HG03280 (cell line): ENCODE measurements at regions not wholly inside any gene's neighbourhood (a gene's known extent, or its start where the extent isn't known, plus 50 kb on each side); places are given as distances from the start of the nearest gene placed in this dataset.

Source experiments
- ATAC-seq: cut with Tn5 transposase; IDR thresholded peaks from one replicate; pipeline ENCODE4 v1.9.1; 2021; ENCODE audit warnings: mild to moderate bottlenecking, moderate library complexity; ENCODE audit not compliant: unreplicated experiment

DNA sequence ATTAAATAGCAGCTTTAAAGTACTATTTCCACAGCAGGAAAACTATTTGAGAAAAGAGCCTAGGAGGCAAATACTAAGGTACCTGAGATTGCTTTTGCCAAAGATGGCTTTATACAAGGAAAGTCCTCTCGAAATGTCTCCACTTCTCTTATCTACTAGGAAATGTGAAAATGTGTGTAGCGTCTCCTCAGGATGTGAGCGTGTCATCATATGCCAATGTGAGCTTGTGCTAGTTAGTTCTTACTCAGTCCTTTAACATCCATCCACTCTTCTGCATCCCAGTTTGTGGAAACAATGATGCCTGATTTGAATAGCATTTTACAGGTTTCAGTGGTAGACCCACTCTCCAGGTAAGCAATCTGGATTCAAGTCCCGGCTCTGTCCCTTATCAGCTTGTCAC, 421.0 kb downstream of the DYNC2H1 start:
- ATAC-seq, result no peak

DNA sequence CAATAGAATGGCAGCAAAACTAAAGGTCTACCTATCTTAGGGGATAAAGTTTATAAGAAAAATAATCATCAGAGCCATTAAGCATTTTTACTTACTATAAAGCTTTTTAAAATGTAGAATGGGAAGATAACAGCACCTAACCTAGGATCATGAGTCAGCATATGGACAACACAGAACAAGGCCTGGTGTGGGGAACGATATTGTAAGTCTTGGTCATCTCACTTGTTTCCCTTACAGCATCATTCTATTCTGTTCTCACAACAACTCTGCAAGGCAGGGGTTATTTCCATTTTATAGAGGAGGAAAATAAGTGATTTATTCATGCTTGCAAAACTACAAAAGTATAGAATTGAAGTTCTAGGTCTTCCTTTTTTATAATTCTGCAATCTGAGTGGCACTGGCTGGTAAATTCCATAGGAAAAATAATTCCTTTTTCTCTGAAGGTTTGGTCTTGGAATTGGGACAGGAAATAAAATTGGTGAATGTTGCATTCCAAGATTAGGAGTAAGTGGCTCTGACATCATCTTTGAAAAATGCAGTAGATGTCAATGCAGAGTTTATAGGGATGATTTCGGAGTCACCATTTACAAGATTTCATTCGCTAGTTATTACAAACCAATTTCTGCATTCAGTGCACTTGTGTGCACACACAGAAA, 423.0 kb downstream of the DYNC2H1 start:
- no peak for ATAC-seq

DNA sequence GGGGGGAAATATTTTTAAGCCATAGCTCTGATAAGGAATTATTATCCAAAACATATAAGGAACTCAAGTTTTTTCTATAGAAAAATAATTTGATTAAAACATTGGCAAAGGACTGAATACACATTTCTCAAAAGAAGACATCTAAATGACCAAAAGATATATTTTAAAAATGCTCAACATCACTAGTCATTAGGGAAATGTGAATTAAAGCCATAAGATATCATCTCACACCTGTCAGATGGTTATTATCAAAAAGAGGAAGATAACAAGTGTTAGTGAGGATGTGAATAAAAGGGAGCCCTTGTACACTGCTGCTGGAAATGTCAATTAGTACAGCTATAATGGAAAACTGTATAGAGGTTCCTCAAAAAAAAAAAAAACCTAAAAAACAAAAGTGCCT, 425.0 kb downstream of the DYNC2H1 start:
- ATAC-seq, result no peak

DNA sequence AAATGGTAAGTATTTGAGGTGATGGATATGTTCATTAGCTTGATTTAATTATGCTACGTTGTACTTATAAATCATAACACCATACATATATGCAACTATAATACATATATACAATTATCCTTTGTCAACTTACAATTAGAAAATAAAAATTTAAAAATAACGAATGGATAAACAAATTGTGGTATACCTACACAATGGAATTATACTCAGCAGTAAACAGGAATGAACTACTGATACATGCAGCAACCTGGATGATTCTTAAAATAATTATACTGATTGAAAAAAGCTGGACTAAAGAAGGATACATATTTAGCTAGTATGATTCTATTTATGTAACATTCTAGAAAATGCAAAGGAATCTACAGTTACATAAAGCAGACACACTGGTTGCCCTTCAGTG, 425.7 kb downstream of the DYNC2H1 start:
- ATAC-seq, result no peak

DNA sequence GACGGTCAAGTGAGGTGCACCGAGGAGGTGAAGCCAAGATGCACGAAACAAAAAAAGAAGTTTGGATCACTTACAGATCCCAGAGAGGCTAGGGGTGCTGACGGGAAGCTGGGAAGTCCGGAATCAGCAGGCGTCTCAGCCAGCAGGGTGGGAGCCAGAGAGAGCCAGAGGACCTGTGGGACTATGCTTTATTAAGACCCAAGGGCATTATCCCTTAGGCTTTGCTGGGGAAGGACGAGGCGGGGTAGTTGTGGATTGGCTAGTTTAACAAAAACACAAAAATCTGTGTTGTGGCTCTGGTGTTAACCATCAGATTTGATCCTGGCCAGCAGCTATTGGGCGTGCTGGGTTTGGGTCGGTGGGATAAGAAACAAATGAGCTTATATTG, 427.1 kb downstream of the DYNC2H1 start:
- ATAC-seq, result no peak

DNA sequence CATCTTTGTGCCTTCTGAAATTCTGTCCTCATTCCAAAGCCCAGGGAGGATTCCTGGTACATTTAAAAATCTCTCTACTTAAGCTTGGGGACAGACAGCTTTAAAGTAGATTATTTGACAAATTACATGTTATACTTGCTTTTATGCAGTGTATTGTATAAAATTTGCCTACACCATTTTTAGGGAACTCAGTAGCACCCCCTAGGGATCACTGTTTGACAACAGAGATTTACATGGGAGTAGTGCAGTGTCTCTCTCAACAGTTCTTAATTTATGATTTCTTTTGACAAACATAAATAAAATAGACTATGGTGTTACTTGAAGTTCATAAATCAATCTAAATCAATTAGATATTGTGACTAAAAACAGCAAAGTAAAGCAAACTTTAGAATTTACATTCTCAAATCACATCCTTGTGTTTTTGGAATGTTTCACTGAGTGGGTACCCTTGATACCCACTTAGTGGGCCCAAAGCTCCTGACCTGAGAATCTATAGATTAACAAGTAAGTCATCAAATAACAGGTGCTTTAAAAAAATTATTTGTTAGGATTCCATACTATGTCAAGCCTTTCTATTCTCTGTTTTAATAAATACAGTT, 428.8 kb downstream of the DYNC2H1 start:
- ATAC-seq, result no peak

DNA sequence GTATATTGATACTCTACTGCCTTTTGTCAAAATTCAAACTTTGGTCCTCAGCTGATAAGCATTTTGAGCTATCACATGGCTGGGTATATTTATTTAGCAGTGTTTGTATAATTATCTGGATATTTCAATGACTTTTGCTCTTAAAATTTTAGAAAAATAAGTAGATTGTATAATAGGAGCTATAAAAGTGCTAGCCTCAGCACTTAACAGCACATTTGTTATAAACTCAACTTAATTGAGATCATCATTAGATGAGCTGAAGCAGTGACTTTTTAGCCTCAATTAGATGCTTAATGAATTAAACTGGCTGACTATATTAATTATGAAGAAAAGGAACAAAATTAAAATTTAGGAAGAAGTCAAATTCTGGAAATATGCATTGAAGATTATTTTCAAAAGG, 429.9 kb downstream of the DYNC2H1 start:
- no peak for ATAC-seq

DNA sequence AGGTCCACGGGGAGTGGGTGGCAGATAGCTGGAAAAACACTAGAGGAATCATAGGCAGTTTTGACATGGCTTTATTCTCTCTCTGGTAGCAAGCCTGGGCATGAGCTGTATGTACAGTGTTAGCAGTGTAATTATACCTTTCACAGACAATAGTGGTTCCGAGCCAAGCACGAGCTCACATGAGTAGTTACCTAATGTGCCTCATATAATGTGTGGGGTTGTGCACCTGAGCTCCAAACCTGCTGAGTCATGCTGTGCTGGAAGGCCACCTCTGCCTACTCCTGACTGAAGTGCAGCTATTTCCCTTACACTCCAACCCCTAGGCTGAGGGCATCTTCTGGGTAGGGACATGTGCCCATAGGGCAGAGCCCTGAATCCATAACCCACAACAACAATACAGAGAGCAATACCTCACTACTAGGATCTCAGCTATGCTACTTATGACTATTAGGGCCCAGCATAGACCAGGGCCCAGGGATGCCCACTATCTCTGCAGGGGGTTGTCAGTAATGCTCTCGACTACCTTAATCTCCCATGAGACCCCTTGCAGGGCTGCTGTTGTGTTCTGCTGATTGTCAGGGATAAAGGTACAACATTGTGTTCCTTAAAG, 432.1 kb downstream of the DYNC2H1 start:
- no peak for ATAC-seq

DNA sequence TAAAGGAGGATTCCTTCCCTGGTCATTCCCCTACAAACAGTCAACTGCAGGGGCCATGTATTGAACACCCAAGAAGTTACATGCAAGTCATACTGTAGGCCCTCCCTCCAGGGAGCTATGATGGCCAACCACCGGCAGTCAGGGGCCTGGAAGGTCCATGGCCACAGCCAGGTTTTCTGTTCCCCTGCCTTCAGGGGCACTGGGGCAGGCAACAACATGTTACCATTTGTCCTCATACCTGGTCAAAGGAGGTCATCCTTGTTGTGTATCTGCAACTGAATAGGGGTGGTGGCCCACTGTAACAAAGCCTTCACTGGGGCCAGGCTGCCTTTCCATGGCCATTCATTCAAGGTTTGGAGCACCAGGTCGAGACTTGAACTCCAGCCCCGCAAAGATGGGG, 433.6 kb downstream of the DYNC2H1 start:
- no peak for ATAC-seq

DNA sequence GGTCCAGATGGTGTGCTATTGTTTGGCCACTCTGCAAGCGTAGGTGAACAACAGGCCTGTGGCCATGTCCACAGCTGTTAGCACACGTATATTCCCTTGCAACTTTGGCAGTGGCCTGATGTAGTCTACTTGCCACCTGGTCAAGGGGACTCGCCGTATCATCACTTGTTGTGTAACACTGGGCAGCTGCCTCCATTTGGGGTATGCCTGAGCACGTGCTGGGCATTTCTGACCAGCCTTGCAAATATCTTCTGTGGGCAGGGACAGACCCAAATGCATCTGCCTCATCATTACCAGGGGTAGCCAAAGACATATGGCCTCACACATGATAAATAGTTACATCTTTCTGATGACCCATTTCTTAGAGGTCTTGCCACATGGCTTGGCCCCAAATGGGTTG, 434.2 kb downstream of the DYNC2H1 start:
- ATAC-seq, result no peak

DNA sequence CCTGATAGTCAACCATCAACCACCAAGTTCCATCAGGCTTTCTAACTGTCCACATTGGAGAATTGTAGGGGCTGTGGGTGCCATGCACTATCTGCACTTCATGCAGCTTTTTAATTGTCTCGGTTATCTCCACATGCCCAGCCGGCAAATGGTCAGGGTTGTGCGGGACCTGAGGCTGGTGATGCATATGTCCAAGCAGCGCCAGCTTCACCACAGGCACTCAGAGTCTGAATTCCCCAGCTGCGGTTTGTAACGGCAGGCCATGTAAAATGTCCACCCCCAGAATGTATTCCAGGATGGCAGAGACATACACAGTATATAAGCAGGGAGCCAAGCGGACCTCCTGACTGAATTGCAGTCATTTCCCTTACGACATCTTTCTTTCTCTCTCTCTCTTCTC, 435.6 kb downstream of the DYNC2H1 start:
- ATAC-seq, result no peak

DNA sequence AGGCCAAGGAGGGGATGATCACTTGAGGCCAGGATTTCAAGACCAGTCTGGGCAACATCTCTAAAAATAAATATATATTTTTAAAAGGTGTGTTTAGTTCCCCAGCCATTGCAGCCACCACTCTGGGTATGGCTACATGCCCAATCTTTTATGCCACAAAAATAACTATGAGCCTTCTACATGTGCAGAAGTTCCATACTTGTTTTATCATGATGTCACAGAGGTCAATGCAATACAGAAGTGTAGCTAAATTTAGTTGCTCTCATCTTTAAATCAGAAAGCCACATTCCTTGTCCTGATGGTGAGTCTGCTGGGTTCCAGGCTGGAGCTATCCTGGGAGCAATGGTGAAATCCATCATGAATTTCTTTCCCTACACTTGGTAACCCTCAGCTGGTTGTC, 436.3 kb downstream of the DYNC2H1 start:
- no peak for ATAC-seq

DNA sequence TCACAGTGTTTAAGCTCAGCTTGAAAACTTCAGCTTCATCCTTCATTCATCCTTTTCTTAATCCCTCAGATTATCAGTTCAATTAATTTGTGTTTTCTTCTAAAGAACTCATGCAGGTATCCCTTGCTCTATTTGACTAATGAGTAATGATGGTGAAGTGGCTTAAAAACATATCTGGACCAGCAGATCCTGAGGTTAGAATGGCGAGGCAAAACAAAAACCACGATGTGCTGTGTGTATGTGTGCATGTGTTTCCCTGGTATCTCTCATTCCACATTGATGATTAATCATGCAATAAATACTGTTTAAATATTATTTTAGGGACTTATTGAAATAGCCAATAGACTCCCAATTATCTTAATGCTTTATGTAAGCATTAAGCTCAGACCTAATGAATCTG, 437.0 kb downstream of the DYNC2H1 start:
- ATAC-seq, result no peak

DNA sequence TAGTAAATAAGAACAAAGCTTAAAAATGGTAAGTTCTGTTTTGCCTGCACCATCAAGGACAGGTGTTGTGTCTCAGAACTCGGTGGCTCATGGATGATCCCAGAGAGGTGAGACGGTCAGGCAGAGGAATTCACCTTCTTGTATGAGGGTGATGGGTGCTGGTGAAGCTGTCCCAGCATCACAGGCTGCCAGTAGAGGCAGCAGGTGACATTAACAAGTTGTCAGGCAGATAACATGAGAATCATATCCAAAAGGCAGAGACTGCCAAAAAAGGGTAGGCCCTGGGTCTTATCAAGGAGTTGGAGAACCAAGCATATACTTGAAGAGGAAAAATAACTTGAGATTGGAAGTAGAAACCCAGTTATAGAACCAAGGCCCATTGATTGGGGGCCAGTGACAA, 437.8 kb downstream of the DYNC2H1 start:
- ATAC-seq, result no peak

DNA sequence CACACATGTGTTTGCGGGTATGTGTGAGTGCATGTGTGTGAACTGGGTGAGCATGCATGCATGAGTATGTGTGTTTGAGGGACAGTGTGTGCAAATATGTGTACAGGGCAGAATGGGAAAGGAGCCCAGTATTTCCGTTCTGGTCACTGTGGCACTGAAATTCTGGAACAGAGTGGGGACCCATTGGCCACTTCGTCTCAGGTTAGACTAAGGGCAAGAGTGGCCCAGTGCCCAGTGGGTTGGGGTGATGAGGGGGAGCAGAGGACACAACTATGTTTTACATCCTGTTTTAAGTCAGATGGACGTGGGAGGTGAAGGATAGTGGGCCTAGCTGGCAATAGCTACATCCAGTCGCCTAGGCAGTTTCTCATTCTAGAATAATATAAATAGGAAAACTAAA, 438.5 kb downstream of the DYNC2H1 start:
- no peak for ATAC-seq

DNA sequence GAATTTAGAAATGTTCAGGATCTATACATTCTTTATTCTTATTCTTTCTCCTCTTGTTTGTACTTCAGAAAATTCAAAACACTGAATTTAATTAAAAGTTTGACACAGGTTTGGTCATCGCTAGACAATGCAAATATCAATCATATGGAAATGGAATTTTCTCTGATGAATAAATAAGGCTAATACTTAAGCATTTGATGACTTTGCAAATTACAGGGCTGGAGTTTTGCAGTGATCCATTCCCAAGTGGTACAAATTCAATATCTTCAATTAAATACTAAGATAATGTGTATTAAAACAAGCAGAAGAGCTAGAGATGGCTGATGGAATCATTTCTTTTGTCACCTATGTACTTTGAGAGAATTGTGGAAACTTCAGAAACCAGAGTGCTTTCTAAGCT, 439.6 kb downstream of the DYNC2H1 start:
- ATAC-seq, result no peak

DNA sequence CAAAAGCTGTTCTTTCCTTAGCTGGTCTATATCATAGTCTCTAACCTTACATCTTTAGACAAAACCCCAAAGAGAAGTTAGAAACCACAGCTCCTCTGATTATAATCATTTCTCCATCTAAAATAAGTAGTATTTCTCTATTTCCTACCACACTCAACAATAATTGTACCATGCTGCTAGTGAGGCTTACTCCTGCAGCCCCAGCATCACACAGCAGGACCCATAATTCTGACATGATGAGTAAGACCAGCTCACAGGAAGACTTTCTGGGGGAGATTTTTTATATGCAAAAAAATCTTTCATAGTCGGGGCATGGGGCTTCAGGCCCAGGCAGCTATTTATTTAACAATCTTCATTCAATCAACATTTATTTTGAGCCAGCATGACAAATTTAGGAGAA, 441.6 kb downstream of the DYNC2H1 start:
- ATAC-seq, result no peak

DNA sequence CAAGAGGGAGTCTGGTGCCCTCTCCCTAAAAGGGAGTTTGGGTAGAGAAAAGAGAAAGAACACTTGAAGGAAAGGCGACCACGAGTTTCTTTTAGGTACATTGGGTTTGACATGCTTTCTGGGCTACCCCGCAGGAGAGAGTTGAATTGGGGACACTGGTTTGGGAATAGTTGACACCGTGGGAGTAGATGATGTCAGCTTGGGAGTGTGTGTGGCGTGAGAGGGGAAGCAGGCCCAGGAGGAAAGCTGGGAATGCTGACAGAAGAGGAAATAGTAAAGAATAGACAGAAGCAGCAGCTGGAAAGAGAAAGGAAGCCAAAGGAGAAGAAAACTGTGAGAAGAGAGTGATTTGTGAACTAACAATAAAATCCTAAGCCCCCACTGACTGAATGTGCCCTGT, 442.9 kb downstream of the DYNC2H1 start:
- ATAC-seq, result no peak

DNA sequence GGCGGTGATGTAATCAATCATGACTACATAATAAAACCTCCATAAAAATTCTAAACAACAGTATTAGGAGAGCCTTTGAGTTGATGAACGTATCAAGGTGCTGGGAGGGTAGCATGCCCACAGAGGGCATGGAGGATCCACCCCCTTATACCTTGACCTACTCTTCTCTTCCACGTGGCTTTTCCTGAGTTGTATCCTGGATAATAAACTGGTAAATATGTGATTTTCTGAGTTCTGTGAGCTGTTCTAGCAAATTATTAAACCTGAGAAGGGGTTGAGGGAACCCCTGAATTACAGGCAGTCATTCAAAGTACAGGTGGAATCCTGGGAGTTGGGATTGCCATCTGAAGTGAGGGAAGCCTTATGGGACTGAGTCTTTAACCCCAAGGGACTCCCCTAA, 446.9 kb downstream of the DYNC2H1 start:
- ATAC-seq, result no peak

DNA sequence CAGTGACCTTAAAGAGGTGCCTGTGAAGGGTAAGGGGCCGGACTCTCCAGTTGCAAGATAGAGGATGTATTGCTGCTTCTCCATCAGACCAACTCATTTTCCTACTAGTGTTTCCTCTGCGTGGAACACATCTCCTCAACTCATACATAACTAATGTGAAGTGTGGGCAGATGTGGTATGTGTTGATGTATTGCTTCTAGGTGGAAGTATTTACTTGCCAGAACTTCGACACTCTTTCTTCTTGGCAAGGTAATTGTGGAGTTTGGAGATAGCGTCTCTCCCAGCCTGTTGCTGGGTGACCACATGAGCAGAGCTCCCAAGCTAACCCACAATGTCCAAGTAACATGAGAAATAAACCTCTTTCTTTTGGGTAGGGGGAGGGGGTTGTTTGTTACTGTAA, 456.9 kb downstream of the DYNC2H1 start:
- no peak for ATAC-seq

DNA sequence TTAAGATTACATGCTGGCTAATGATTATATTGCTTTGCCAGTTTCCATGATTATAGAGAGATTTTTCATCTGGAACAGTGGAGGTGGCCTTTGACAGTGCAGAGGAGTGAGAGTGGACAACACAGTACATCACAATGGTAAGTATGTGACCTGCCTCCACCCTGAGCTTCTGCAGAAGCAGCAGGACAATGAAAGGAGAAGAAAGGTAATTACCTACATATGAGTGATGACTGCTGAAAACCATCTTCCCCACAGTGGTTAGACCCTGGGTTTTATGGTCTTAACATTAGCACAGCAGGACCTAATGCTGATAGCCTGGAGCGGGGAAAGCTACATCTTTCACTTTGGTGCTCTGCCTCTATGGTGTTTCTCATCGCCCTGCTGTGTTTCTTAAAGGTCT, 454.7 kb upstream of the DDI1 start:
- ATAC-seq, result no peak

DNA sequence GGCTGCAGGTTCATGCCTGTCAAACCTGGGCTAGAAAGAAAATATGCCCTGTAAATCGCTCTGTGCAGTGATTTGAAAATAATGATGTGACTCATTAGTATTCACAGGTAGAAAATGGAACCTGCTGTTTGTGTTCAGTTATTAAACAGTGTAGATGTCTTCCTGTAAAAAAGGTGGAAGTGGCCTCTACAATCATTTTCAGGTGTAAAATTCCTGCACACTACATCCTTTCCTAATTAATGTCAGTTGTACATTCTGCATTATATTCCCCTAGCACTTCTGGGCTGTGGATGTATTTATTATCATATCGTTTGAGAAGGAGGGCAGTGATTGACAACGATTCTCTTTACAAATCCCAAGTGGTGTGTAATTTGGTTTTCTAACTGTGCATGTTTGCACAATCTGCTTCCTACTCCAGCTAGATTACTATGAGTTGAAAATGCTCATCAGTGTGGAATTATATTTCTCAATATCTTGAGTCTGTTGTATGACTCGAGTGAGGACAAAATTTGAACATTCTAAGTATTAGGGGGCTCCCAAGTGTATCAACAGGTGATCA, 454.0 kb upstream of the DDI1 start:
- no peak for ATAC-seq
